Ishikawa (cell line): ENCODE measurements at regions not wholly inside any gene's neighbourhood (a gene's known extent, or its start where the extent isn't known, plus 50 kb on each side); places are given as distances from the start of the nearest gene placed in this dataset.

Source experiments
- CEBPB ChIP-seq: IDR thresholded peaks from 2 replicates; pipeline ENCODE4 v1.6.1; 2012
- CREB1 ChIP-seq: IDR thresholded peaks from 2 replicates; pipeline ENCODE4 v1.6.1; 2012; ENCODE audit warnings: low read depth
- EGR1 ChIP-seq: IDR thresholded peaks from 2 replicates; pipeline ENCODE4 v1.6.1; 2012
- EP300 ChIP-seq: IDR thresholded peaks from 2 replicates; pipeline ENCODE4 v1.6.1; 2012; ENCODE audit warnings: borderline replicate concordance
- FOXM1 ChIP-seq: IDR thresholded peaks from 2 replicates; pipeline ENCODE4 v1.6.1; 2012; ENCODE audit warnings: low read depth, borderline replicate concordance
- MAX ChIP-seq: IDR thresholded peaks from 2 replicates; pipeline ENCODE4 v1.6.1; 2012
- NFIC ChIP-seq: IDR thresholded peaks from 2 replicates; pipeline ENCODE4 v1.6.1; 2012
- RAD21 ChIP-seq: IDR thresholded peaks from 2 replicates; pipeline ENCODE4 v1.6.1; 2012; ENCODE audit warnings: low read depth
- REST ChIP-seq: IDR thresholded peaks from 2 replicates; pipeline ENCODE4 v1.6.1; 2012; ENCODE audit warnings: low read depth, mild to moderate bottlenecking
- TAF1 ChIP-seq: IDR thresholded peaks from 2 replicates; pipeline ENCODE4 v1.6.1; 2012; ENCODE audit warnings: low read depth, mild to moderate bottlenecking
- TCF12 ChIP-seq: IDR thresholded peaks from 2 replicates; pipeline ENCODE4 v1.6.1; 2012; ENCODE audit warnings: low read depth
- TEAD4 ChIP-seq: IDR thresholded peaks from 2 replicates; pipeline ENCODE4 v1.6.1; 2012
- USF1 ChIP-seq: IDR thresholded peaks from 2 replicates; pipeline ENCODE4 v1.6.1; 2012
- YY1 ChIP-seq: IDR thresholded peaks from 2 replicates; pipeline ENCODE4 v1.6.1; 2012; ENCODE audit warnings: low read depth
- ZBTB7A ChIP-seq: IDR thresholded peaks from 2 replicates; pipeline ENCODE4 v1.6.1; 2012; ENCODE audit warnings: low read depth

- TF ChIP-seq USF1: no peak
- no peak for TF ChIP-seq ZBTB7A
- TF ChIP-seq TCF12: no peak
- TF ChIP-seq RAD21: no peak
- no peak for TF ChIP-seq CREB1
- TF ChIP-seq CEBPB: no peak
- no peak for TF ChIP-seq EGR1
- no peak for TF ChIP-seq FOXM1
- no peak for TF ChIP-seq MAX
- TF ChIP-seq REST: no peak
Measured at GRCh38 chr10:131591936-131592335, 280.4 kb upstream of the TCERG1L start.

GRCh38 chr10:131609176-131609575 lies 291.6 kb upstream of the PPP2R2D start:
- TF ChIP-seq YY1: no peak
- TF ChIP-seq TCF12: no peak
- TF ChIP-seq USF1: no peak
- TF ChIP-seq NFIC: no peak
- TF ChIP-seq FOXM1: no peak
- no peak for TF ChIP-seq CEBPB
- TF ChIP-seq RAD21: no peak
- TF ChIP-seq TEAD4: no peak
- TF ChIP-seq MAX: no peak
- TF ChIP-seq CREB1: no peak
- no peak for TF ChIP-seq REST
- TF ChIP-seq EGR1: no peak
- no peak for TF ChIP-seq TAF1

GRCh38 chr10:131615150-131615549 lies 285.7 kb upstream of the PPP2R2D start:
- TF ChIP-seq MAX (no peak), CREB1 (no peak), ZBTB7A (no peak), FOXM1 (no peak), NFIC (no peak), RAD21 (no peak), EP300 (no peak), CEBPB (no peak), TCF12 (no peak), TEAD4 (no peak), USF1 (no peak), REST (no peak), TAF1 (no peak), YY1 (no peak), EGR1 (no peak)

- no peak for TF ChIP-seq CEBPB
- TF ChIP-seq RAD21: no peak
- no peak for TF ChIP-seq ZBTB7A
- TF ChIP-seq MAX: no peak
- TF ChIP-seq EGR1: no peak
- no peak for TF ChIP-seq TEAD4
- no peak for TF ChIP-seq TAF1
- TF ChIP-seq USF1: no peak
- TF ChIP-seq CREB1: no peak
- TF ChIP-seq FOXM1: no peak
- TF ChIP-seq TCF12: no peak
- TF ChIP-seq NFIC: no peak
- no peak for TF ChIP-seq REST
- TF ChIP-seq EP300: no peak
- no peak for TF ChIP-seq YY1
Measured at GRCh38 chr10:131616040-131616439, 284.8 kb upstream of the PPP2R2D start.
